ENCODE measurements at regions not wholly inside any gene's neighbourhood (a gene's known extent, or its start where the extent isn't known, plus 50 kb on each side); places are given as distances from the start of the nearest gene placed in this dataset.
A peak's percentile ranks its signal among the peaks of the same experiment; 100 is the strongest.
"Not testable (repeated sequence)": the region's sequence is repeated elsewhere in the genome, so short reads cannot be mapped to it uniquely, and the experiment has no call there.

DNA sequence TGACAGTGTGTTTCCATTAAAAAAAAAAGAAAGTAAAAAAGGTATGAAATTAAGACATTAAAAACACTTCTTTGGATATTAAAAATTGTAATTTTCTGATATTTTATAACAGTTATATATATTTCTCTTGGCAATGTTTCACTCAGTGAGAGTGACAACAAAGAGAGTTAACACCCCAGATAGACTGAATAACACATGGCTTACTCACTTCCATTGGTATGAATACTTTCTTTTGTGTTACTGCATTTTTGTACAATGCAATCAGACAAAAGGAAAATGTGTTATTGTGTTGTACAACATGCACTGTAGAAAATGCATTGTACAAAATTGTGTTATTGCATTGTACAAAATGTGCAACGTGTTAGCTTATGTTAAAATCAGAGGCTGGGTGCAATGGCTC, 676.6 kb upstream of the AMELY start:
- not testable (repeated sequence) for DNase-seq (ENCODE audit: low read depth)

DNA sequence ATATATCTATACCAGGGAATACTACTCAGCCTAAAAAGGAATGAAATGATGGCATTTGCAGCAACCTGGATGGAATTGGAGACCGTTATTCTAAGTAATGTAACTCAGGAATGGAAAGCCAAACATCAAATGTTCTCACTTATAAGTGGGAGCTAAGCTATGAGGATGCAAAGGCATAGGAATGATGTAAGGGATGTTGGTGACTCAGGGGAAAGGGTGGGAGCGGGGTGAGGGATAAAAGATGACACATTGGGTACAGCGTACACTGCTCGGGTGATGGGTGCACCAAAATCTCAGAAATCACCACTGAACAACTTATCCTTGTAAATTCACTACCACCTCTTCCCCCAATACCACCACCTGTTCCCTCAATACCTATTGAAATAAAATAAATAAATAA, 651.0 kb upstream of the AMELY start:
- DNase-seq (ENCODE audit: low read depth): no peak

DNA sequence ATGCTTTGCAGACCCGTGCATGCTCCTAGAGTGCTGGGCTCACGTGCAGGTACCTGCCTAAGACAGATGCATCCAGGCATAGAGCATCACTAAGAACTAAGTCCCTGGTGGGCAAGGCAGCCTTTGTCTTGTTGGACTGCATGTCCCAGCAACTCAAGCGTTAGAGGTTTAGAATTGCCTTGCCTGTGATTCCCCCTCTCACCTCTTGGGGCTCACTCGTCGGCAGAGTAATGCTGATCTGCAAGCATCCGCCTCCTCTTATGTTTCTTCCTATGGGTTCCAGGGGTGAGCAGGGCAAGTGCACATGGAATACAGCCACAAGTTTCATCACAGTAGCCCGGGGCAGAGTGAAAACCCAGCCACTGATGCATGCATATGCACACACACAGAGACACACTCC, 646.1 kb upstream of the AMELY start:
- DNase-seq (ENCODE audit: low read depth): no peak

DNA sequence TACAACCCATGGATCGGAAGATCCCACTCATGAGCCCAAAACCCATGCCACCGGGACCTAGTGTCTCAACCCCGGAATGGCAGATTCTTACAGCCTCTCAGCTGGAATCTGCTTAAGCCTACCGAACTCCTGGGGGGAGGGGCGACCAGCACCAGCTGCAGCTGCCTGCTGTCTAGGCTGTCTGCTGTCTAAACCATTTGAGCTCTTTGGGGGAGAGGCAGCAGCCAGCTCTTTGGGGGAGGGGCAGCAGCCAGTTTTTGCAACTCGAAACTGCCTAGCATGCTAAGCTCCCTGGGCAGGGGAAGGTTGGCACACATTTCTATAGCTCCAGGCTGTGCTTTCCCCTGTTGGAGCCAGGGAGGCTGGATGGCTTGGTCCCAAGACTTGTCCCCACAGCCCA, 643.5 kb upstream of the AMELY start:
- DNase-seq (ENCODE audit: low read depth): no peak

DNA sequence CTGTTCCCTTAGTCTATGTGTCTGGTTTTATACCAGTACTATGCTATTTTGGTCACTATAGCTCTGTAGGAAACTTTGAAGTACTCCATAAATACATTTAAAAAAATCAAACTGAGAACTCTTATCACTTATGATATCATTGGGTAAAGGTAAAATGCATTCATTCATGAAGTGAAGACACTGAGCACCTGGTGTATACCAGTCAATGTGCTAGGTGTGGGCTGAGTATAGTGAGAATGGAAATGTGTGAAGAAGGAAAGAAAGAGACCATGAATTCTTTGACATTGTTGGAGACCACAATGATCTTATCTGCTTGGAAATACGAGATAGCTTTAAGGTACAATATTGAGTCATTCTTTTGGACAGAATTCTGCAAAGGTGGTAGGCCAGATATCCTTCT, 633.5 kb upstream of the AMELY start:
- DNase-seq (ENCODE audit: low read depth): no peak

DNA sequence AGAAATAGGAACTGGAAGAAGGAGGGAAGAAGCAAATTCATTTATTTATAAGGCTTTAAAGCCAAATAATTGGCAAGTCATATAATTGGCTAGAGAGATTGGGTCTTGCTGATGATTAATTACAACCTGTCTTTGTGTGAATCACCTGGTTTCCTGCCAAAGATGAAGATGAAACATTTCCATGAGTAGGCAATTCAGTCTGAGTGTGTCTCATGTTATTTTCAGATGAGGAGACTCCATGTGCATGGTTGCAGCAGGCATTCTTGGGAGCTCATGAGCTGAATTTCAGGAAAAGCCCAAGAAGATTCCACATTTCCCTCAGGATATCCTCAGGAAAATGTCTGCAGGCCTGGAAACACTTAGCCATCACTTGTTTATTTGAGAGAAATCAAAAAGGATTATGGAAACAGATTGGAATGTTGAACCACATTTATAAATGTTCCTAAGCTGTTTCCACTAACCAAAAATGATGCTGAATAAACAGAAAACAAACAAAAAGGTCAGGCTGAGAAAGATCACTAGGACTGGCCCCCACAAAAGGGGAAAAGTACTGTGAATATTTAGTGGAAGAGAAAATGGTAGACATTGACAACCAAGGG, 632.7 kb upstream of the AMELY start:
- DNase-seq (ENCODE audit: low read depth): peak; percentile 2

DNA sequence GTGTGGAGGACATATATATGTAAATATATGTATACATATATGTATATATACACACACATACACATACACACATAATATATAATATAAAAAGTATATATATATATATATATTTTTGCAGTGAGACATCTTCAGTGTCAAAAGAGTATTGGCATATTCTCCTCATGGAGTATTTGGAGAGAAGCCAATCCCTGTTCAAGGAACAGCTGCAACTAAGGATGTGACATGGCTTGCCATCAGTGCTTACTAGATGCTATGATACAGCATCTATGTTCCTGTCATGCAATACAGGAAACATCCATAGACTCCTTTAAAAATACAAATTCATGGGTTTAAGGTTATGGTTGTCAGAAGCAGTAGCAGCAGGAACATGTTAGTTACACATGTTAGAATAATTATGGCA, 632.0 kb upstream of the AMELY start:
- DNase-seq (ENCODE audit: low read depth): no peak

DNA sequence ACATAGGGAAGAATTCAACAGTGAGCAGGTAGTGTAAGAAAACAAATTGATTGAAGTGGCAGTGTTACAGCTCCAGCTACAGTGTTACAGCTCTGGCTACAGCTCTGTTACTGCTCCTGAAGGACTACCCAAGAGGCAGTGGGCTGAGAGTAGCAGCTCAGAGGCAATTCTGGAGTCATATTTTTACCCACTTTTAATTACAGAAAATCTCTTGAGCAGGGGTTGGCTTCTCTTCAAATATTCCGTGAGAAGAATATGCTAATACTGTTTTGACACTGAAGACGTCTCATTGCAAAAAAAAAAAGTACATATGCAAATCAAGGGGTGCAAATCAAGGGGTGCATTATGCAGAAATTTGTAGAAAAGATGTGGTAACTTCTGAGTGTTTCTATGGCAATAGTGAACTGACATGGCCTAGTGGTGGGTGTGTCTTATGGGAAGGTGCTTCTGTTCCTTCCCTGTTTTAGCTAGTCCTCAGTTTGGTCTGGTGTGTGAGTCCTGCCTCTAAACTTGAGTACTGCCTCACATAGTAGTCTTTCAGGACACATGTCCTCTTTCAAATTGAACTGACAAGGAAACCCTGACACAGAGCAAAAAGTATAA, 630.8 kb upstream of the AMELY start:
- DNase-seq (ENCODE audit: low read depth): no peak

DNA sequence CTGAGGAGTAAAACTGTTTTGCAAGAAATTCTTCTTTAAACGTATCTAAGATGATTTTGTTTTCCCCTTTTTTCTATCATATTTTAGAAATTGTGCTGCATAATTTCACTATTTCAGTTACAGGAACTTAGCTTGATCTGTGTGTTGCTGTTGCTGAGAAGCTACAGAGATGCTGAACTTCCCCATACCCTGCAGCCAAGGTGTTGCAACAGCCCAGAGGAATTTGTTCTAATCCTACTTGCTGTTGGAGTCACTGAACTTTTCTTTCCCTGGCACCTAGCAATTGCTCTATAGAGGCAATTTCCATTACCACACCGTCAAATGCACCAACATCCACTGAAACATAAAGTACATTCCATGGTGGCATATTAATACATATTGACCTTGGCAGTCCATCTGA, 617.8 kb upstream of the AMELY start:
- no peak for DNase-seq (ENCODE audit: low read depth)

DNA sequence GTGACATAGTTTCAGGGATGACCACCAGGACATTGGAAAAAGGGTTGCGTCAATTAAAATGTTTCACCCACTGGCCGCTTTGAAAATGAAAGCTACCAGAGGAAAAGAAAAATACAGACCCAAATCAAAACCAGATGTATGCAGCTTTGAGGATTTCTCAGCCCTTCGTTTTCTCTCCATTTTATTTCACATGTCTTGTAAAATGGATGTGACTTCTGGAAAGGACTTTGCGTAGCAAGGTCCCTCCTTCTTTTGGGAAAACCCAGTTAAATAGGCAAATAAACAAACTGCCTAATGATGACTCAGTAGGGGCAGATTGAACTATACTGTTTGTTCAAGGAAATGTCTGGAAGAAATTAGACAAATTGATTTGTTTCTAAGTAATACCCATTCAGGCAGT, 616.0 kb upstream of the AMELY start:
- not testable (repeated sequence) for DNase-seq (ENCODE audit: low read depth)

DNA sequence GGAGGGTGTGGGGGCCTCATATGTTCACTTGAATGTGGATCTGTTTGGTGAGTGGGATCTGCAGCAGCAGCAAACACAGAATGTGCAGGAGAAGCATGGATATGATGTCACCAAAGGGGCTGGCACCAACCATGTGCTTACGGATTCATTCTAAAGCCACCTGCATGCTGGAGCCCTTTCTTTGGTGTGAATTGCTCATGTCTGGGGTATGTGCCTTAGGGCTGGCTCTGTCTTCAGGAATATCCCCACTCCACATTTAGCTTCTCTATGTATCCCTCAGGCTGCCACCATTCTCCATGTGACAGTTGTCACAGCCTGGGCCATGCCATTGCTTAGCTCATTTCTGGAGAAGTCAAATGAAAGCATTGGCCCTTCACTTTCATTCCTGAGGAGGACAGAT, 606.8 kb upstream of the AMELY start:
- DNase-seq (ENCODE audit: low read depth): no peak

DNA sequence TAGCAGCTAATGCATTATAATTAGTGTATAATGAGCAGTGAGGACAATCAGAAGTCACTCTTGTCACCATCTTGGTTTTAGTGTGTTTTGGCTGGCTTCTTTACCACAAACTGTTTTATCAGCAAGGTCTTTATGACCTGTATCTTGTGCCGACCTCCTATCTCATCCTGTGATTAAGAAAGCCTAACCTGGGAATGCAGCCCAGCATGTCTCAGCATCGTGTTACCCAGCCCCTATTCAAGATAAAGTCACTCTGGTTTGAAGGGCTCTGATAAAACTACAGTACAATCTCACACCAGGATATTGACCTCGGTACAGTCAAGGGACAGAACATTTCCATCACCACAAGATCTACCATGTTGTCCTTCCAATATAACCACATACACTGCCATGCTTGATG, 604.7 kb upstream of the AMELY start:
- no peak for DNase-seq (ENCODE audit: low read depth)

DNA sequence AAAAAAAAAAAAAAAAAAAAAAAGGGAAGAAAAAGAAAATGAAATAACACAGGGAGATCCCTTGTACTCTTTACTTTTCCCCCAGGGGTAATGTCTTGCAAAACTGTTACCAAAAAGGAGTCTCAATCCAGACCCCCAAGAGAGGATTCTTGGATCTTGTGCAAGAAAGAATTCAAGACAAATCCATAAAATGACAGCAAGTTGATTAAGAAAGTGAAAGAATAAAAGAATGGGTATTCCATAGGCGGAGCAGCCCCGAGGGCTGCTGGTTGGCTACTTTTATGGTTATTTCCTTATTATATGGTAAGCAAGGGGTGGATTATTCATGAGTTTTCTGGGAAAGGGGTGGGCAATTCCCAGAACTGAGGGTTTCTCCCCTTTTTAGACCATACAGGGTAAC, 604.3 kb upstream of the AMELY start:
- no peak for DNase-seq (ENCODE audit: low read depth)

DNA sequence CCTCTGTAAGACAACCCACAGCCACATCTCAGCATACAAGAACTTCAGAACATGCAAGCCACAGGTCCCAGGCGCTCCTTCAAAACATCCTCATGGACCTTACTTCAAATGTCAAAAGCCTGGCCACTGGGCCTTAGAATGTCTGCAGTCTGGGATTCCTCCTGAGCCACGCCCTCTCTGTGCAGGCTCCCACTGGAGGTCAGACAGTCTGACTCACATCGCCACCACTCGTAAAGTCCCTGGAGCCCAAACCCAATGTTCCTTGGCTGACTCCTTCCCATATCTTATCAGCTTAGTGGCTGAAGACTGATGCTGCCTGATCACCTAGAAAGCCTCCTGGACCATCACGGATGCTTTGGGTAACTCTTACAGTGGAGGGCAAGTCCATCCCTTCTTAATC, 591.3 kb upstream of the AMELY start:
- DNase-seq (ENCODE audit: low read depth): no peak

DNA sequence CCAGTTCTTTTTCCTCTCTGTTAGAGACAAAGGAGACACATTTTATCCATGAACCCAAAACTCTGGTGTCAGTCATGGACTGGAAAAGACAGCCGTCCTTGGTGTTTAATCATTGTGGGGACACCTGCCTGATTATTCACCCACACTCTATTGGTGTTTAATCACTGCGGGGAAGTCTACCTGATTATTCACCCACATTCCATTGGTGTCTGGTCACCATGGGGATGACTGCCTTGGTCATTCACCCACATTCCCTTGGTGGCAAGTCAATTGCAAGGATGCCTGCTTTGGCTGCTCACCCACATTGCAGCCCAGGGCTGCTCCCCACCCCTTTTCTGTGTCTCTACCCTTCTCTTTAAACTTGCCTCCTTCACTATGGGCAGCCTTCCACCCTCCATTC, 589.7 kb upstream of the AMELY start:
- DNase-seq (ENCODE audit: low read depth): peak; percentile 13

DNA sequence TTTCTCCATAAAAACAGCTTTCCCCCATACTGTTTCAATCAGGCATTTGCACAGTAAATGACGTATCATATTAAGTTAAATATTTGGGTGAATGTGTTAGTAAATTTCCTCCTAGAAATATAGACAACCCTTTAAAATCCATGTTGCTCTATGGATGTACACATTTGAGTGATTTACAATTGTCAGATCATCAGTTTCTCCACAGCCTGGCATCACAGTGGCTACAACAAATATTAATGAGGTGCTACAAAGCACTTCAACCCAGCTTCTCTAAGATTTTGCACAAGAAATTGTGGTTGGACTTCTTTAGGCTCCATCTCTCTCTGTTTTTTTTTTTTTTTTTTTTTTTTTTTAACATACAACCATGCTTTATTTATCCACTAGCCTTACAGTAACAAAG, 584.4 kb upstream of the AMELY start:
- no peak for DNase-seq (ENCODE audit: low read depth)

DNA sequence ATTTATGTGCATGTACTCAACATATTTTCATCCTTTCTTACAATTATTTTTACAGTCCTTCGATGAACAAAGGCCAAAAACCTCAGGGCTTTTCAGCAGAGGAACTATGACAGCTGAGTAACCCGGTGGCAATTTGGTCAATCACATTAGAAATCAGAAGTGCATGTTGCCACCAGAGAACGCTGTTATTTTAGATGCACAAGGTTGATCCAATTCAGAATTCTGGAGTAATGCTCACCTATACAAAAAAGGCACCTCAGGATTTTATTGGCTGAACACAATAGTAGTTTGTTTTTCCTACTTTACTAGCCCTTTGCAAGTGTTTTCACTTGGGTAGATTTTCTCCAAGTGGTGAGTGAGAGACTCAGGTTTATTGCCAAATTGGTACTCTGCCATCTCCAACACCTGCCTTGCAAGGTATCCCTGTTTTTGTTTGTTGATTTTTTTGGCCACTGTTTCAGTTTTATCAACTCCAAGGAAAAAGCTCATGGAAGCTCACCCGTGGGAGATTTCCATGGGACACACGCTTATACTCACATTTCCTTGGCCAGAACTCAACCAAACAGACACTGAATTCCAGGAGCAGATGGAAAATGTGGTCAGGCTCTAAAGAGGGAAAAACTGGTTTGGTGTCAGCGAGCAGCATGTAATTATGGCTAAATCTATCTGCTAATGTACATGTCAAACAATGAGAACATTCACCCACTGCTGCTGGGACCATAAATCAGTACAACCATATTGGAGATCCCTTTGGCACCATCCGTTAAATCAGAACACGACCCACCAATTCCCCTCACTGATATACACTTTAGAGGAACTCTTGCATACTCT, 573.1 kb upstream of the AMELY start:
- DNase-seq (ENCODE audit: low read depth): not testable (repeated sequence)

DNA sequence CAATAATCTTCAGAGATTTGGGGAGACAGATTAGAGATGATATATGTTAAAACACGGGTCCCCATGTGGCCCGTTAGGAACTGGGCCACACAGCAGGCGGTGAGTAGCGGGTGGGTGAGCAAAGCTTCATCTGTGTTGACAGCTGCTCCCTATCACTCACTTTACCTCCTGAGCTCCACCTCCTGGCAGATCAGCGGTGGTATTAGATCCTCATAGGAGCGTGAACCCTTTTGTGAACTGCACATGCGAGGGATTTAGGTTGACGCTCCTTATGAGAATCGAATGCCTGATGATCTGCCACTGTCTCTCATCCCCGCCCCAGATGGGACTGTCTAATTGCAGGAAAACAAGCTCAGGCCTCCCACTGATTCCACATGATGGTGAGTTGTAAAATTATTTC, 560.4 kb upstream of the AMELY start:
- DNase-seq (ENCODE audit: low read depth): no peak

DNA sequence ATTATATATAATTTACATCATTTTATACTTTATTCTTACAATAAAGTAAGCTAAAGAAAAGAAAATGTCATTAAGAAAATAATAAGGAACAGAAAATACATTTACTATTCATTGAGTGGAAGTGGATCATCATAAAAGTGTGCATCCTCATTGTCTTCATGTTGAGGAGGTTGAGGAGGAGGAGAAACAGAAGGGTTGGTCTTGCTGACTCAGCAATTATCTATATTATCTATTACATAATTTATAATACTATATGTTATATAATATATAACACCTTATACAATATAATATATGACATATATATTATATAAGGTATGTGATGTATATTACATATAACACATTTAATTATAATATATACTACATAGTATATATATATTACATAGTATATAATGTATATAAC, 558.5 kb upstream of the AMELY start:
- no peak for DNase-seq (ENCODE audit: low read depth)

DNA sequence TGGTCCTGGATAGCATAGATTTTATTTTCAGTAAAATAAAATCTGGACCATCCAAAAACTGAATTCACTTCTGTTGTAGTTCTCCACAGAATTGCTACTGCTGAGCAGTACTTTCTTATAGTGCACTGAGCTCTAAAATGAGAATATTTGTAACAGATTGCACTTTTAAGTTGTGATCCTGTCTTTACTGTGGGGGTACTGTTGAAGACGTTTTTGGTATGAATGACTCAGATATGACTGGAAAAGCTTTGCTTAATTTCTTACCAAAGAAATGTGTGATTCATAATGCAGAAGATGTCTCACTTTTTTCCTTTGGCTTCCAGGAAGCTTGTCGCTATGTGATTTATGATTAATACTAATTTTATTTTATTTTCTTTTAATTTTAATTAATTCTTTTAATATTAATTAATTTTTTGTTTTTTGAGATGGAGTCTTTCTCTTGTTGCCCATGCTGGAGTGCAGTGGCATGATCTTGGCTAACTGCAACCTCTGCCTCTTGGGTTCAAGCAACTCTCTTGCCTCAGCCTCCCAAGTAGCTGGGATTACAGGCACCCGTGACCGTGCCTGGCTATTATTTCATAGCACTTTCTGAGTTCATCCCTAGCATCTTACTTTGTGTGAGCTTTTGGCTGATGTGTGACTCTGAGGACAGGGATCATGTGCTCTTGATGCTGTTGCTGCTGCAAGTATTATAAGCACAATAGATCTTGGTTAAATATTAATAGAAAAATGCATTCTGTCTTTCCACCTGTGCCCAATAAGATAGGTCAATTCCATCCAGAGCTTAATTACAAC, 557.6 kb upstream of the AMELY start:
- no peak for DNase-seq (ENCODE audit: low read depth)

DNA sequence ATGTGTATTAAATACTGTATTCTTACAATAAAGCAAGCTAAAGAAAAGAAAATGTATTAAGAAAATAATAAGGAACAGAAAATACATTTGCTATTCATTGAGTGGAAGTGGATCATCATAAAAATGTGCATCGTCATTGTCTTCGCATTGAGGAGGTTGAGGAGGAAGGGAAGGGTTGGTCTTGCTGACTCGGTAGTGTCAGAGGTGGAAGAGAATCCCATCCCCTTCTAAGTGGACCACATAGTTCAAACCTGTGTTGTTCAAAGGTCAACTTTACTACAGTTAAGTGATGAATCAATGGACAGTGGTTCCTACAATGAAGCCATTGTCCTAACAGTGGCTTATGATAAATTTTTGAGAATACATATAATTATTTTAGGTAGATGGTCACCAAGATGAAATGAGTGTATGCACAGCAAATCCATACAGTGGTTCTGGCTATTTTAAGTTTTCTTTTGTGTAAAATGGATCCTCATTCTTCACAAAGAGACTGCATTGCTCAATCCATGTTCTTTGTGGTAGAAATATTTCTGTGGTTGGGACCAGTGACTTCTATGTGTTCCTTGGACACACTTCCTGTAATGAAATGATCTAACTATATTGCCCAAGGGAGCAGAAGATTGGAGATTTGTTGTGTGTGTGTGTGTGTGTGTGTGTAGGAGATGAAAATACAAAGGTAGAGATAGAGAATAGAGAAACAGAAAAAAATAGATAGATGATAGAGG, 556.4 kb upstream of the AMELY start:
- DNase-seq (ENCODE audit: low read depth): no peak

DNA sequence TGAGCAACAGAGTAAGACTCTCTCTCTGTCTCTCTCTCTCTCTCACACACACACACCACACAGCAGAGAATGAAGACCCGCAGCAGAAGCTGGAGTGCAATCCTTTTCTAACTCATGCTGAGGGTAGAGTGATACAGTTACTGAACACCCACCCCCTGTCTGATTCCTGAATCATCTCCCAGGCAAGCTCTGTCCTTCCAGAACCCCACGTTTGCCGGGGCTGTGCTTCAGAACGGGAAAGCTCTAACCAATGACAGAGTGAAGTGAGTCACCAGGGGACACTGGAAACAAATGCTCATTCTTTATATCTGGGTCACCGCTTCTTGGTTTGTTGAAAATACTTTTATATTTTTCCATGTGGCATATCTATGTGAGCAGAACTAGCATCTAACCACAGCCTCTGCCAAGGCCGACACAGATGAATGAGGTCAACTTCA, 553.7 kb upstream of the AMELY start:
- peak; percentile 32 for DNase-seq (ENCODE audit: low read depth)

All from M059J (cell line).